Mesodermal cell (in vitro differentiated cells): ENCODE measurements at regions not wholly inside any gene's neighbourhood (a gene's known extent, or its start where the extent isn't known, plus 50 kb on each side); places are given as distances from the start of the nearest gene placed in this dataset.
"Not testable (repeated sequence)": the region's sequence is repeated elsewhere in the genome, so short reads cannot be mapped to it uniquely, and the experiment has no call there.

ENCODE experiments used
- H3K27ac ChIP-seq: 2 replicates; pipeline ENCODE4 v1.7.0; 2013; ENCODE audit warnings: mild to moderate bottlenecking, low read depth, low read length, moderate library complexity; ENCODE audit not compliant: severe bottlenecking
- H3K36me3 ChIP-seq: 2 replicates; pipeline ENCODE4 v1.7.1; 2013; ENCODE audit warnings: mild to moderate bottlenecking, low read length, moderate library complexity; ENCODE audit not compliant: control insufficient read depth, insufficient read depth
- H3K4me1 ChIP-seq: one replicate; pipeline ENCODE4 v1.7.1; 2013; ENCODE audit warnings: mild to moderate bottlenecking, low read length; ENCODE audit not compliant: insufficient read depth, control insufficient read depth, poor library complexity, severe bottlenecking
- H3K4me3 ChIP-seq: 2 replicates; pipeline ENCODE4 v1.7.0; 2013; ENCODE audit warnings: low read length, control low read depth, mild to moderate bottlenecking; ENCODE audit not compliant: insufficient read depth, poor library complexity, severe bottlenecking; ENCODE audit errors: extremely low read depth
- H3K9me3 ChIP-seq: 2 replicates; pipeline ENCODE4 v1.7.1; 2013; ENCODE audit warnings: mild to moderate bottlenecking, low read length, moderate library complexity; ENCODE audit not compliant: control insufficient read depth
- WGBS, 2 experiments: methylation state at CpG; one replicate each; pipeline ENCODE4 v1.1.5; 2013; ENCODE audit warnings: missing lambda C conversion rate in 2 of 2; ENCODE audit not compliant: insufficient coverage in 2 of 2; 5-methylcytosine and 5-hydroxymethylcytosine counted together

DNA sequence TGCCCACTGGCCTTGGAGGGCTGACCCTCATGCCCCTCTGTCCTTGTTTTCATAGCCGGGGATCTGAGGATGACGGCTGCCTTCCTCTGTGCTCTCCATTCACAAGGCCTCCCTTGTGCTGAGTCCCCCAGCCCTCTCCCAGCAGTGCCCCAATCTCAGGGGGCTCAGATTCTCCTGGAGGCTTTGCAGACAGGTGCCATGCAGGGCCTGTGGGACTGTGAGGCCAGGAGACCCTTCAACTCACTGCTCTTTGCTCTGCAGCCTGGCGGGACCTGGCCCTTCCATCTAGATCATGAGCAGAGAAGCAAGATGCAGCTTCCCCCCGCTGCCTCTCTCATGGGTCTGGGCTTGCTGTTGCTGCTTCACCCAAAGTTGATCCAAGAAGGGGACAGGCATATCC lies 356.0 kb downstream of the BCL11B start:
- no peak overlapping the region for H3K27ac ChIP-seq
- H3K36me3 ChIP-seq: no peaks in the 10 kb centered on the region
- WGBS, 2 experiments: 74 to 96% methylated on average over 4 of the region's 4 CpGs
- no peak overlapping the region for H3K4me3 ChIP-seq
- H3K9me3 ChIP-seq: no peaks in the 10 kb centered on the region
- peaks cover 6% of the 10 kb centered on the region for H3K4me1 ChIP-seq

DNA sequence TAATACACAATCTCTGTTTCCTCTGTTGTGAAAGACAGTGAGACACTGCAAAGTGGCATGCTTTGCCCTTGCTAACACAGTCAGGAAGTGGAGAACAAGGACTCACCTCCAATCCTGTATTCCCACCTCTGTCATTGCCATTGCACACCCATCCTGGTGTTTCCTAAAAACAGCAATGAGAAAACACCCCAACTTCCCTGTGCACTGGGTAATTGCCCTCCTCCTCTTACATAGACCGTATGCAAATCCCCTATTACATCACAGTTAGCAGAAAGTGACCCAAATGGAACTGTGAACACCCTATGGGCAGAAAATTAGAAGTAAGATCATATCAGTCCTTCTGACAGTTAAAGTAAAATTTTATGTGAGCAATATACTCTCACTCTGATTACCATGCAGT lies 355.5 kb downstream of the BCL11B start:
- H3K4me3 ChIP-seq: no peak overlapping the region
- no peaks in the 10 kb centered on the region for H3K9me3 ChIP-seq
- H3K27ac ChIP-seq: no peak overlapping the region
- no peaks in the 10 kb centered on the region for H3K36me3 ChIP-seq
- H3K4me1 ChIP-seq: peaks cover 6% of the 10 kb centered on the region
- WGBS, 2 experiments: no CpG with 5 or more reads among the region's 1 CpG

DNA sequence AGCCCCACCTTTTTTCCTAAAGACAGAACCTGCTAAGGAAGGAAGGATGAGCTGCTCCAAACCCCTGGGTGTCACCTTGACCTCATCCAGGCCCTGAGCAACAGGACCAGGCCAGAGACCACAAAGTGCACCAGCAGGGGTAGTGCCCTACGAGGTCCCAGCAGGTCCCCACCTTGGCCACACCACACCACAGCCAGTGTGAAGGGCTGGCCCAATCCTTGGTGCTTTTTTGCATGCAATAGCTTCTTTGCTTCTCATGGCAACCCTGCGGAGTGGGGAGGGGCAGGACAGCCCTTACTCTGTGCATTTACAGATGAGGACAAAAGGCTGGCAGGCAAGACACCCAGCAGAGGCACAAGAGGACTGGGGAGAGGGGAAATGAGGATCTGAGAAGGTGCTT lies 352.6 kb downstream of the BCL11B start:
- H3K4me1 ChIP-seq: no peaks in the 10 kb centered on the region
- H3K27ac ChIP-seq: no peak overlapping the region
- H3K4me3 ChIP-seq: no peak overlapping the region
- peaks cover 3% of the 10 kb centered on the region for H3K9me3 ChIP-seq
- WGBS, 2 experiments: 27 to 43% methylated on average over 1 to 2 of the region's 2 CpGs
- no peaks in the 10 kb centered on the region for H3K36me3 ChIP-seq

DNA sequence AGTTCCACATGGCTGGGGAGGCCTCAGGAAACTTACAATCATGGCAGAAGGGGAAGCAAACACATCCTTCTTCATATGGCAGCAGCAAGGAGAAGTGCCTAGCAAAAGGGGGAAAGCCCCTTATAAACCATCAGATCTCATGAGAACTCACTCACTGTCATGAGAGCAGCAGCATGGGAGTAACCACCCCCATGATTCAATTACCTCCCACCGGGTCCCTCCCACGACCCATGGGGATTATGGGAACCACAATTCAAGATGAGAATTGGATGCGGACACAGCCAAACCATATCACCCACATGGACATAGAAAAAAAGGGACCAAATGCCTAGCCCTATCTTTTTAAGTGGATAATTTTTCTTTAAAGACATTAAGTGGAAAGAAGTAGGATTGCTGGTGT lies 350.7 kb downstream of the BCL11B start:
- WGBS, 2 experiments: 100% methylated on average over 1 of the region's 3 CpGs
- H3K4me1 ChIP-seq, H3K9me3 ChIP-seq, H3K27ac ChIP-seq, H3K4me3 ChIP-seq, H3K36me3 ChIP-seq: not testable (repeated sequence)

DNA sequence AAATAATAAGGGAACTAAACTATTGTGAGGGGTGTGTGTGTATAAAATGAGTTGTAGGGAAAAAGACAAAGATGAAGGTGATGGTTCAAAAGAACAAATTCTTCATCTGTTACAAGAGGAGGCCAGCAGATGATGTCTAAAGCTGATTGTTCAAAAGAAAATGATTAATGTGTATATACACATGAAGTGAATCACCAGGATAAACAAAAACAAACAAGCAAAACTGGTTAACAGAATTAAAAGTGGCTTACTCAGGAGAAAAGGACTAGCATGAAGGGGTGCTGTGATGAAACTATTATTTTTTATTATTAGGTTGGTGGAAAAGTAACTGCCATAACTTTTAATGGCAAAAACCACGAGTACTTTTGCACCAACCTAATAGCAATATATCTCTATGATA lies 348.4 kb downstream of the BCL11B start:
- Histone ChIP-seq H3K27ac (no peak overlapping the region), H3K9me3 (peaks cover 3% of the 10 kb centered on the region), H3K36me3 (no peaks in the 10 kb centered on the region), H3K4me1 (no peaks in the 10 kb centered on the region), H3K4me3 (no peak overlapping the region)
- WGBS, 2 experiments: no CpG with 5 or more reads among the region's 1 CpG

DNA sequence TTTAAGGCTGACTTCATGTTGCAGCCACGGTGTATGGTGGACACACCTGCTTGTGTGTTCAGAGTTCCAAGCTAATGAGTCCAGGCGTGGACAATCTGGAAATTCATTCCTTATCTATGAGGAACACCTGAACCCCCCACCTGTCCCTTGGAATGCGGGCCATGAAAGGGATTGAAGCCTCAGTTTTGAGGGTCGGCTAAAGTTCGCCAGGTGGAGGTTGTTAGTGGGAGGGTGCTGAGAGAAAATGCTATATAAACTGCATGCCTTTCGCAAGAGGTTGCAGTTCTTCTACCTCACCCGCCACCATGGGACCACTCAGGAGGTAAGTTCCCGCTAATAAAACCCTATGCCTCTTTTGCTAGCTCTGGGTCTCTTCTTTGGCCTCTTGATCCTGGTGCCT lies 348.0 kb downstream of the BCL11B start:
- WGBS, 2 experiments: 90 to 100% methylated on average over 4 to 5 of the region's 8 CpGs
- Histone ChIP-seq H3K4me1 (no peaks in the 10 kb centered on the region), H3K9me3 (peaks cover 3% of the 10 kb centered on the region), H3K4me3 (no peak overlapping the region), H3K36me3 (no peaks in the 10 kb centered on the region), H3K27ac (no peak overlapping the region)

DNA sequence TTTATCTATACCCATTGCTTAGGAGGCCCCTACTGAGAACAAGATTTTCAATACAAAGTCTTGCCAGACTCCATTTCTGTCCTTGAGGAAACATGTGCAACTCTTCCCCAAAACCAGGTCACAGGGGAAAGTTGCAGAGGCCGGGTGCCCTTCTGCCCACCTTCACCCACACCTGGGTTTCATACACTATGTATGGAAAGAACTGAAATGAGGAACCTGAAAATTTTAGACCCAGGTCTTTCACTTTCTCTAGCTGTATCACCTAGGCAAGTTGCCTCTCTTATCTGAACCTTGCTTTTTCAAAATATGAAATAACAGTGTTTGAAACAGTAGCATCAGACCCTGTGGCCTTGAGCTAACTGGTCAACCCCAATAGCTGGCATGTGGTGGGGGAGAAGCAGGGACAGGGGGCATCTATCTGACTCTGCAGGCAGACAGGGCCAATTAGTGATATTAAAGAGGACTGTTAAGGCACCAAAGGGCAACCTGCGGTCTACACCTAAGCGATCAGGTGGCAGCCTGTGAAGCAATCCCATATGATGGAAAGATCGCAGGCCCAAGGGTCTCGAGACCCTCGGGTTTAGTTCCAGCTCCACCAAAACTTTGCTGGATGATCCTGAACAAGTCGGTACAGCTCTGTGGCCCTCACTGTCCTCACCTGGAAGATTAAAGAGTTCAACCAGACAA lies 346.5 kb downstream of the BCL11B start:
- peaks cover 3% of the 10 kb centered on the region for H3K9me3 ChIP-seq
- 95 to 96% methylated on average over 7 of the region's 7 CpGs for WGBS, 2 experiments
- no peak overlapping the region for H3K27ac ChIP-seq
- H3K4me3 ChIP-seq: no peak overlapping the region
- H3K36me3 ChIP-seq: no peaks in the 10 kb centered on the region
- H3K4me1 ChIP-seq: no peaks in the 10 kb centered on the region

DNA sequence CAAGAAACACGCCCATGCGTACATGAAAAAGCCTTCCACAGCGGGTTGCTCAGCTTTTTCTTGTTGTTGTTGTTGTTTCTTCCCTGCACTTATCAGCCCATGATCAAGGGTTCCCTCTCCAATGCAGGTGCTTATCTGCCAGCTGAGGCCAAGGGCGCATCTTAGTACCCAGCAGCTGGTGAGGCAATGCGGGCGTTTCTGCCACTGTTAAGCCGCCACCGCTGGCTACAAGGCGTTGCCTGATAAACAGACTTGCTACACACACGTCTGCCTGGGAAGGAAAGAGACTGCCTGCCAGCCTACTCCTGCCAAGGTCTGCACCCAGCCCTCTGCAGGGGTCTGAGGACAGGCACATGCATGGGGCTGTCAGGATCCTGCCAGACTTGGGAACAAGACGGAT lies 345.9 kb downstream of the BCL11B start:
- no peak overlapping the region for H3K27ac ChIP-seq
- 93 to 94% methylated on average over 11 of the region's 11 CpGs for WGBS, 2 experiments
- no peak overlapping the region for H3K4me3 ChIP-seq
- peaks cover 3% of the 10 kb centered on the region for H3K9me3 ChIP-seq
- no peaks in the 10 kb centered on the region for H3K36me3 ChIP-seq
- no peaks in the 10 kb centered on the region for H3K4me1 ChIP-seq

DNA sequence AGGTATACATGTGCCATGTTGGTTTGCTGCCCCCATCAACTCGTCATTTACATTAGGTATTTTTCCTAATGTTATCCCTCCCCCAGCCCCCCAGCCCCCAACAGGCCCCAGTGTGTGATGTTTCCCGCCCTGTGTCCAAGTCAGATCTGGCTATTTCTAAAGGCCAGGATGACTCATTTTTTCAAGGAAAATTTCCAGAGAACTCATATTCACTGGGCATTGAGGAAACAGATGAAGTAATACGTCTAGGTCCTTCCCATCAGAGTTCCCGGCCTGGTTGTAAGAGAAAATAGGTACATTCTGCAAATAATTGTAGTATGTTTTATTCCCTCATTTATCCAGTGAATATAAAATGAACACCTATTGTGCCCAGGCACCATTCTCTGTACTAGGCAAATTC lies 345.2 kb downstream of the BCL11B start:
- H3K27ac ChIP-seq: no peak overlapping the region
- no peaks in the 10 kb centered on the region for H3K36me3 ChIP-seq
- peaks cover 3% of the 10 kb centered on the region for H3K9me3 ChIP-seq
- 100% methylated on average over 1 of the region's 4 CpGs; no CpG with 5 or more reads in 1 of the 2 experiments for WGBS, 2 experiments
- no peaks in the 10 kb centered on the region for H3K4me1 ChIP-seq
- no peak overlapping the region for H3K4me3 ChIP-seq

DNA sequence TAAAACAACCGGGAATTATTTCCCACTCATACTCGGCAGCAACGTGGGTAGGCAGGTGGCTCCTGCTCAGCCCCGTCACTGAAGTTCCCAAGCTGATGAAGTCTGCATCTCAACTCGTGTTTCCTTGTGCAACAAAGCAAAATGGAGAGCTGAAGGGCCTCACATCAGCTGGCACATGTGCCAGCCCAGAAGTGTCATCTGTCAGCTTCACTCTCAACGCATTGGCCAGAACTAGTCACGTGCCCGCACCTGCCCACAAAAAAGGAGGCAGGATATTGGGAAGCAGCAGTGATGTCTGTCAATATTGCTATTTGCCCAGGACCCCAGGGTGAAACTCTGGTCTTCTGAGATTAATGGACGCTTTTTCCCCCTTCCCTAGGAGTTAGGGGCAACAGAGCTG lies 344.0 kb downstream of the BCL11B start:
- no peak overlapping the region for H3K4me3 ChIP-seq
- WGBS, 2 experiments: 94% methylated on average over 9 of the region's 9 CpGs
- H3K9me3 ChIP-seq: no peaks in the 10 kb centered on the region
- H3K36me3 ChIP-seq: no peaks in the 10 kb centered on the region
- no peaks in the 10 kb centered on the region for H3K4me1 ChIP-seq
- H3K27ac ChIP-seq: no peak overlapping the region

DNA sequence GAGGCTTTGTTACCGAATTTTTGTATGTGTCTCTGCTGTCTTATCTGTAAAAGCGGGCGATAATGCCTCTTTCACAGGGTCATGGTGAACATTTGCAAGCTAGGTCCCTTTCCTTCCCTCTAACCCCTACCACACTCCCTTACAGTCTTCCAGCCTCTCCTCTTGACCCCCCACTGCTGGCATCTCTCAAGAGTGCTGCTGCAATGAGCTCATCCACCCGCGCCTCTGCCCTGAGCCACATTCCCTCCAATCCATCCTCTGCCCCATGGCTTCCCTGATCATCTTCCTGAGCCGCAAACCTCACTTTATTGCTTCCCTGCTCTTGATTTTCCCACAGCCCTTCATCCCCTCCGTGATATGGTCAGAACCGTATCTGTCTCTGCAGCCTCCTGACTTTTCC lies 343.6 kb downstream of the BCL11B start:
- no peak overlapping the region for H3K27ac ChIP-seq
- H3K36me3 ChIP-seq: no peaks in the 10 kb centered on the region
- H3K4me1 ChIP-seq: no peaks in the 10 kb centered on the region
- no peak overlapping the region for H3K4me3 ChIP-seq
- H3K9me3 ChIP-seq: no peaks in the 10 kb centered on the region
- WGBS, 2 experiments: 84 to 88% methylated on average over 8 of the region's 8 CpGs
